Trophoblast cell (in vitro differentiated cells and primary cell): ENCODE measurements at regions not wholly inside any gene's neighbourhood (a gene's known extent, or its start where the extent isn't known, plus 50 kb on each side); places are given as distances from the start of the nearest gene placed in this dataset.

Experiments used
- DNase-seq, 2 donors: peaks; one replicate each; pipeline ENCODE4 v3.0.0-alpha.2; 2016
- H2AFZ ChIP-seq: 2 replicates; pipeline ENCODE4 v1.6.1; 2013; ENCODE audit warnings: low read length, moderate library complexity, mild to moderate bottlenecking; ENCODE audit not compliant: insufficient read depth, poor library complexity
- H2AK5ac ChIP-seq: 2 replicates; pipeline ENCODE4 v1.6.1; 2013; ENCODE audit warnings: mild to moderate bottlenecking, low read length
- H2BK120ac ChIP-seq: 2 replicates; pipeline ENCODE4 v1.6.1; 2013; ENCODE audit warnings: low read length, mild to moderate bottlenecking, moderate library complexity; ENCODE audit not compliant: insufficient read depth, poor library complexity
- H2BK12ac ChIP-seq: 2 replicates; pipeline ENCODE4 v1.6.1; 2013; ENCODE audit warnings: mild to moderate bottlenecking, low read length, moderate library complexity
- H2BK5ac ChIP-seq: 2 replicates; pipeline ENCODE4 v1.6.1; 2013; ENCODE audit warnings: low read length, low read depth, moderate library complexity, mild to moderate bottlenecking; ENCODE audit not compliant: poor library complexity
- H3K14ac ChIP-seq: 2 replicates; pipeline ENCODE4 v1.6.1; 2013; ENCODE audit warnings: mild to moderate bottlenecking, low read length
- H3K18ac ChIP-seq: 2 replicates; pipeline ENCODE4 v1.6.1; 2013; ENCODE audit warnings: mild to moderate bottlenecking, low read length
- H3K23ac ChIP-seq: 2 replicates; pipeline ENCODE4 v1.6.1; 2013; ENCODE audit warnings: low read length
- H3K27ac ChIP-seq: 2 replicates; pipeline ENCODE4 v1.5.1; 2013; ENCODE audit warnings: low read depth, mild to moderate bottlenecking, inconsistent platforms, low read length, moderate library complexity
- H3K27me3 ChIP-seq: 2 replicates; pipeline ENCODE4 v1.6.1; 2013; ENCODE audit warnings: inconsistent platforms, mild to moderate bottlenecking, low read length, moderate library complexity; ENCODE audit not compliant: insufficient read depth
- H3K36me3 ChIP-seq, 2 experiments: 1 replicate in 1 of 2; 2 replicates in 1 of 2; pipeline ENCODE4 v1.6.1; 2013; ENCODE audit warnings: low read length in 2 of 2, mild to moderate bottlenecking in 2 of 2, moderate library complexity in 1 of 2; ENCODE audit not compliant: insufficient read depth in 2 of 2, control insufficient read depth in 1 of 2
- H3K4ac ChIP-seq: 2 replicates; pipeline ENCODE4 v1.6.1; 2013; ENCODE audit warnings: low read depth, mild to moderate bottlenecking, low read length, moderate library complexity
- H3K4me1 ChIP-seq, 2 experiments: 1 replicate in 1 of 2; 2 replicates in 1 of 2; pipeline ENCODE4 v1.6.1; 2013; ENCODE audit warnings: low read length in 2 of 2, mild to moderate bottlenecking in 2 of 2, moderate library complexity in 1 of 2; ENCODE audit not compliant: insufficient read depth in 2 of 2, control insufficient read depth in 1 of 2
- H3K4me2 ChIP-seq: 2 replicates; pipeline ENCODE4 v1.6.1; 2013; ENCODE audit warnings: inconsistent platforms, mild to moderate bottlenecking, low read length, moderate library complexity
- H3K4me3 ChIP-seq: 2 replicates; pipeline ENCODE4 v1.5.1; 2013; ENCODE audit warnings: mild to moderate bottlenecking, low read depth, low read length, inconsistent platforms
- H3K79me1 ChIP-seq: one replicate; pipeline ENCODE4 v1.6.1; 2013; ENCODE audit warnings: low read length
- H3K79me2 ChIP-seq: 2 replicates; pipeline ENCODE4 v1.6.1; 2013; ENCODE audit warnings: low read length, mild to moderate bottlenecking; ENCODE audit not compliant: control insufficient read depth, insufficient read depth, poor library complexity
- H3K9ac ChIP-seq: 2 replicates; pipeline ENCODE4 v1.6.1; 2013; ENCODE audit warnings: mild to moderate bottlenecking, low read length
- H3K9me3 ChIP-seq: 2 replicates; pipeline ENCODE4 v1.6.1; 2013; ENCODE audit warnings: low read depth, mild to moderate bottlenecking, control low read depth, inconsistent platforms, low read length; ENCODE audit not compliant: insufficient read depth
- H4K12ac ChIP-seq: 2 replicates; pipeline ENCODE4 v1.6.1; 2013; ENCODE audit warnings: low read depth, mild to moderate bottlenecking, low read length, moderate library complexity
- H4K8ac ChIP-seq: 2 replicates; pipeline ENCODE4 v1.6.1; 2013; ENCODE audit warnings: low read depth, mild to moderate bottlenecking, low read length, moderate library complexity
- H4K91ac ChIP-seq: one replicate; pipeline ENCODE4 v1.6.1; 2013; ENCODE audit warnings: low read depth, mild to moderate bottlenecking, low read length, moderate library complexity
- WGBS: extraction: QIAGEN DNeasy Blood & Tissue Kit; methylation state at CpG from one replicate; pipeline ENCODE4 v1.1.7; 2013; ENCODE audit warnings: missing lambda C conversion rate; ENCODE audit not compliant: insufficient read length, insufficient coverage; ENCODE audit errors: extremely low coverage; 5-methylcytosine and 5-hydroxymethylcytosine counted together

DNA sequence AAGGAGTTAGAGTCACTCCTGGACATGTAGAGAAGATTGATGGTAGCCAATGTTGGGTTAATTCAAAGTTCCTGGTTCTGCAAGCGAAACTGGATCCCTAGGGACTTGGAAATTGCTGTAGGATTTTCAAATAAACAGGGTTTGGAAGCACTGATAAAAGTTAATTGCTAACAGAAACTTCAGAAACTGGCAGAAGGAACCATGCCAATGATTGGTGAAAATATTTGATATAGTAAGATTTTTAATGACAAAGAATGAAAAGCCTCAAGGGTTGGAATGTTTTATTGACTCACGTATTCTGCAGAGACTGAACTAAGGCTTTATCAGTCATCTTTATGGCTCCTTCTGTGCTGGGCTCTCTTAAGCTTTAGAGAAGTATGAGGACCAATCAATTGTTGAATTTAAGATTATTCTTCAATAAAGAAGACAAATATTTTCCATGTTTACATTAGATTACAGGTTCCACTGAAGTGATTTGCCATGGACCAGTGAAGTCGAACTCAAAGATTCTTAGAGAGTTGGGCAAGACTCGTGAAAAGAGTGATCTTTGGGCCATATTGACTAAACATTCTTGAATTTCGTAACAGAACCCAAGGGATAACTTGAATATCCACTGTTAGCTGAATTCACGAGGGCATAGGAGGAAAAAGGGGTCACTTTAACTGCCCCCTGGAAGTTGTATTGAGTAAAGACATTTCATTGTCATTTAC lies 371.4 kb downstream of the HDGFL1 start:
- Histone ChIP-seq H3K9ac (no peak overlapping the region), H2AFZ (no peak overlapping the region), H3K4me2 (no peak overlapping the region), H4K91ac (no peak overlapping the region), H3K79me1 (no peaks in the 10 kb centered on the region), H3K4ac (no peak overlapping the region), H2BK5ac (no peak overlapping the region), H3K23ac (no peak overlapping the region), H4K12ac (no peak overlapping the region), H2BK120ac (no peak overlapping the region), H3K36me3 (no peaks in the 10 kb centered on the region), H2BK12ac (no peak overlapping the region), H4K8ac (no peak overlapping the region), H3K18ac (no peak overlapping the region), H3K27ac (no peak overlapping the region), H3K14ac (no peak overlapping the region), H3K79me2 (no peaks in the 10 kb centered on the region), H3K27me3 (no peaks in the 10 kb centered on the region), H2AK5ac (no peak overlapping the region), H3K9me3 (no peaks in the 10 kb centered on the region), H3K4me1 (no peaks in the 10 kb centered on the region), H3K4me3 (no peak overlapping the region)
- DNase-seq: no peak
- no CpG with 5 or more reads among the region's 6 CpGs for WGBS

DNA sequence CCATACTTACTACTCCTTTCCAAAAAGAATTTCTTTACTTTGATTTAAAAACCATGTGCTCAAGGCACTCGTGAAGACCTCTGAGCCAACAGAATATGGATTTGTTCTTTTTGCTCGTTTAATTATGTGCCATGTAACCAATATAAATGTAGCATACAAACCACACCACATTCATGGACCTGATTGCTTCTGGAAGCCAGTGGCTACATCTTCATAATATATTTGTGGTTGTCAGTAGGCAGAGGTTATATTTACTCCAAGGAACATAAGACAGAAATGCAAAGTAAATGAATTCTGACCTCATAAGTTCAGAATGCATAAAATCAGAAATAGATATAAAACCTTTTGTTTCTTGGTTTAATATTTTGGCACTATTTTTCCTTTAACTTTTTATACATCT lies 373.0 kb downstream of the HDGFL1 start:
- no peaks in the 10 kb centered on the region for H3K36me3 ChIP-seq
- no peak for DNase-seq
- no CpG with 5 or more reads among the region's 2 CpGs for WGBS

DNA sequence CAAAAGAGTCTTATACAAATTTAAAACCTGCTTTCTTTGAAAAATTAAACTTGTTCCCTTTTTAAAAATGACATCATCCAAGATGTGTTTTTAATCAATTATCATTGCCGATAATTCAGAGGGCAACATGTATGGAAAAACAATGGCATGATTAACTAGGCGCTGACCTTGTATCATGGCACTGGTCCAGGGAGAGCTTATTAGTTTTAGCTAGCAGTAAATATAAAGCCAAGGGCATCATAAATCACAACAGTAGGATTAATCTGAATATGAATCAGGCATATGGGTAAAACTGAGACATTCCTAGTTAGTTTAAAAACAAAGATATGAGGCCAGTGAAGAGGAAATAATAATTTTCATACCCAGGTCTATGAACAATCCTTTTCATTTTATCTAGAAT lies 374.0 kb downstream of the HDGFL1 start:
- Histone ChIP-seq H3K9ac (no peak overlapping the region), H2BK12ac (no peak overlapping the region), H4K8ac (no peak overlapping the region), H2BK5ac (no peak overlapping the region), H2AK5ac (no peak overlapping the region), H3K27me3 (no peaks in the 10 kb centered on the region), H3K14ac (no peak overlapping the region), H3K36me3 (no peaks in the 10 kb centered on the region), H3K79me2 (no peaks in the 10 kb centered on the region), H2AFZ (no peak overlapping the region), H3K4me3 (no peak overlapping the region), H4K12ac (no peak overlapping the region), H3K4me1 (no peaks in the 10 kb centered on the region), H3K18ac (no peak overlapping the region), H3K23ac (no peak overlapping the region), H3K9me3 (no peaks in the 10 kb centered on the region), H3K79me1 (no peaks in the 10 kb centered on the region), H2BK120ac (no peak overlapping the region), H3K4me2 (no peak overlapping the region), H3K27ac (no peak overlapping the region), H3K4ac (no peak overlapping the region), H4K91ac (no peak overlapping the region)
- no CpG with 5 or more reads among the region's 2 CpGs for WGBS
- no peak for DNase-seq

More for the DNA sequence above, 373.0 kb downstream of the HDGFL1 start:
- no peaks in the 10 kb centered on the region for H3K4me1 ChIP-seq
- H3K4me3 ChIP-seq: no peak overlapping the region
- no peak overlapping the region for H2BK5ac ChIP-seq
- no peaks in the 10 kb centered on the region for H3K27me3 ChIP-seq
- no peak overlapping the region for H2AFZ ChIP-seq
- no peak overlapping the region for H3K23ac ChIP-seq
- H2AK5ac ChIP-seq: no peak overlapping the region
- no peak overlapping the region for H4K8ac ChIP-seq
- no peaks in the 10 kb centered on the region for H3K79me1 ChIP-seq
- H2BK12ac ChIP-seq: no peak overlapping the region
- no peak overlapping the region for H3K18ac ChIP-seq
- H3K4ac ChIP-seq: no peak overlapping the region
- no peak overlapping the region for H2BK120ac ChIP-seq
- no peak overlapping the region for H4K12ac ChIP-seq
- no peak overlapping the region for H3K9ac ChIP-seq
- H3K14ac ChIP-seq: no peak overlapping the region
- no peak overlapping the region for H3K4me2 ChIP-seq
- no peak overlapping the region for H3K27ac ChIP-seq
- no peaks in the 10 kb centered on the region for H3K79me2 ChIP-seq
- H4K91ac ChIP-seq: no peak overlapping the region
- no peaks in the 10 kb centered on the region for H3K9me3 ChIP-seq

DNA sequence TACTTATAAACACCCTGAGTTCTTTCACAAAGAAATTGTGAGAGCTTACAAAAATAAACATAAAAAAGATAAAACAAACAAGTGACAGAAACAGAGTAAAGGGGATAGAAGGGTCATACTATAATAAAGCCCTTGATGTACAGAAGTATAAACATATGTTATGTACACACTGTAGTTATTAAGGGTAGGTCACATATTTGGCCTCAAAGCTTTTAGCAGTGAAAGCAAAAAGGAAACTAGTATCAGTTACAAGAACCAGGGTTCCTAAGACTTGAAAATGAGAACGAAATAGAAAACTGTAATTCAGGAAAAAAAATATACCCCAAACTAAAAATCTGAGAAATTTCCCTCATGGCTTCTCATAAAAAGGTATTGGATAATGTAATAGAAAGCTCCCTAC lies 380.6 kb downstream of the HDGFL1 start:
- H3K4ac ChIP-seq: no peak overlapping the region
- WGBS: no CpG with 5 or more reads among the region's 1 CpG
- H3K18ac ChIP-seq: no peak overlapping the region
- H2BK12ac ChIP-seq: no peak overlapping the region
- H4K91ac ChIP-seq: no peak overlapping the region
- H3K27me3 ChIP-seq: no peaks in the 10 kb centered on the region
- no peaks in the 10 kb centered on the region for H3K79me2 ChIP-seq
- H2BK120ac ChIP-seq: no peak overlapping the region
- H3K36me3 ChIP-seq: no peaks in the 10 kb centered on the region
- no peak overlapping the region for H4K12ac ChIP-seq
- no peak overlapping the region for H2BK5ac ChIP-seq
- H4K8ac ChIP-seq: no peak overlapping the region
- H3K4me1 ChIP-seq: no peaks in the 10 kb centered on the region
- no peaks in the 10 kb centered on the region for H3K9me3 ChIP-seq
- H3K4me2 ChIP-seq: no peak overlapping the region
- no peak overlapping the region for H3K9ac ChIP-seq
- DNase-seq: no peak
- no peak overlapping the region for H3K23ac ChIP-seq
- no peak overlapping the region for H3K27ac ChIP-seq
- H2AK5ac ChIP-seq: no peak overlapping the region
- H2AFZ ChIP-seq: no peak overlapping the region
- no peak overlapping the region for H3K4me3 ChIP-seq
- no peak overlapping the region for H3K14ac ChIP-seq
- H3K79me1 ChIP-seq: no peaks in the 10 kb centered on the region
